OCI-LY7 (cell line): ENCODE measurements at regions not wholly inside any gene's neighbourhood (a gene's known extent, or its start where the extent isn't known, plus 50 kb on each side); places are given as distances from the start of the nearest gene placed in this dataset.
"Not testable (repeated sequence)": the region's sequence is repeated elsewhere in the genome, so short reads cannot be mapped to it uniquely, and the experiment has no call there.

ENCODE experiments used
- BruUV-seq: library from RNA; stranded (reverse); fragments of 400-500 nt; replicated peaks from 2 replicates; lab custom pipeline; 2021; lab: Mats Ljungman, UMichigan
- CTCF ChIA-PET: fragments of 300-600 bp; sonication (Branson Sonifier 250); formaldehyde crosslinking; loops from one replicate; lab custom pipeline; 2022; ENCODE audit warnings: antibody characterized with exemption; ENCODE audit not compliant: unreplicated experiment; lab: Charles Lee
- POLR2A ChIA-PET: fragments of 300-600 bp; sonication (Branson Sonifier 250); formaldehyde crosslinking; loops from one replicate; lab custom pipeline; 2022; ENCODE audit warnings: antibody characterized with exemption; lab: Charles Lee
- DNase-seq: peaks from one replicate; pipeline ENCODE4 v3.0.0-alpha.2; 2015; ENCODE audit warnings: low spot score
- H2AFZ ChIP-seq: fragments of 200-600 bp; sonication (generic), shearing (Covaris generic); 2 replicates; pipeline ENCODE4 v1.6.1; 2014; ENCODE audit warnings: mild to moderate bottlenecking, antibody characterized with exemption, low read length, moderate library complexity
- H3K27ac ChIP-seq: fragments of 200-600 bp; sonication (generic); 2 replicates; pipeline ENCODE4 v1.5.1; 2014; ENCODE audit warnings: mixed run types, low read depth, mild to moderate bottlenecking, moderate library complexity, low read length, inconsistent platforms; ENCODE audit not compliant: poor library complexity, severe bottlenecking
- H3K36me3 ChIP-seq: fragments of 200-600 bp; sonication (generic); 2 replicates; pipeline ENCODE4 v1.6.1; 2014; ENCODE audit warnings: mild to moderate bottlenecking, antibody characterized with exemption, low read length, moderate library complexity, mixed read lengths; ENCODE audit not compliant: insufficient read depth
- H3K4me1 ChIP-seq: fragments of 200-600 bp; sonication (generic); 2 replicates; pipeline ENCODE4 v1.5.1; 2014; ENCODE audit warnings: mild to moderate bottlenecking, low read length; ENCODE audit not compliant: insufficient read depth, poor library complexity, severe bottlenecking
- H3K4me2 ChIP-seq: fragments of 200-600 bp; sonication (generic); 2 replicates; pipeline ENCODE4 v1.6.1; 2014; ENCODE audit warnings: mild to moderate bottlenecking, low read length
- H3K4me3 ChIP-seq: fragments of 200-600 bp; sonication (generic); 2 replicates; pipeline ENCODE4 v1.5.1; 2014; ENCODE audit warnings: mild to moderate bottlenecking, low read depth, low read length; ENCODE audit not compliant: poor library complexity, severe bottlenecking
- H3K79me2 ChIP-seq: fragments of 200-600 bp; sonication (generic); 2 replicates; pipeline ENCODE4 v1.6.1; 2016; ENCODE audit warnings: low read depth, mild to moderate bottlenecking, low read length, moderate library complexity, mixed read lengths; ENCODE audit not compliant: insufficient read depth
- H3K9me2 ChIP-seq: fragments of 200-600 bp; sonication (generic); 2 replicates; pipeline ENCODE4 v1.6.1; 2016; ENCODE audit warnings: mild to moderate bottlenecking, low read length, mixed read lengths; ENCODE audit not compliant: insufficient read depth
- H3K9me3 ChIP-seq: fragments of 200-600 bp; sonication (generic); 2 replicates; pipeline ENCODE4 v1.6.1; 2014; ENCODE audit warnings: mild to moderate bottlenecking, mixed run types, low read length, mixed read lengths
- H4K20me1 ChIP-seq: fragments of 200-600 bp; sonication (generic); 2 replicates; pipeline ENCODE4 v1.6.1; 2014; ENCODE audit warnings: mild to moderate bottlenecking, antibody characterized with exemption, low read length, moderate library complexity, mixed read lengths; ENCODE audit not compliant: insufficient read depth
- intact Hi-C: fragments of 100-400 bp; cut with micrococcal nuclease; formaldehyde crosslinking; loops from one replicate; pipeline ENCODE4 v1.10.0; 2022; ENCODE audit not compliant: unreplicated experiment

DNA sequence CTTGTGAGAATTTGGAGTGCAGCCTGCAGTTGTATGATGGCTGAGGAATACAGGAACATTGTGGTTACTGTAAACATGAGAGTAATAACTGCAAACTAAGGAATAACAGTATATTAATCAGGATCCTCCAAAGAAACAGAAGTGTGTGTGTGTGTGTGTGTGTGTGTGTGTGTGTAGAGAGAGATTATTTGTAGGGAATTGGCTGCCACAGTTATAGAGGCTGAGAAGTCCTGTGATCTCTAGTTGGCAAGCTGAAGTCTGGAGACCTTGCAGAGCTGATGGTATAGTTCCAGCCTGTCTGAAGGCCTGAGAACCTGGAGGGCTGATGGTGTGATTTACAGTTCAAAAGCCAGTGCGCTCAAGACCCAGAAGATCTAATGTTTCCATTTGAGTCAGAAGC is 273.3 kb upstream of the FRG1 start:
- CTCF ChIA-PET, H3K27ac ChIP-seq, H3K9me3 ChIP-seq, intact Hi-C loops, H3K4me1 ChIP-seq, H2AFZ ChIP-seq, H3K9me2 ChIP-seq, H4K20me1 ChIP-seq, H3K4me3 ChIP-seq, H3K79me2 ChIP-seq, H3K36me3 ChIP-seq, H3K4me2 ChIP-seq, DNase-seq, POLR2A ChIA-PET, BruUV-seq: not testable (repeated sequence)

DNA sequence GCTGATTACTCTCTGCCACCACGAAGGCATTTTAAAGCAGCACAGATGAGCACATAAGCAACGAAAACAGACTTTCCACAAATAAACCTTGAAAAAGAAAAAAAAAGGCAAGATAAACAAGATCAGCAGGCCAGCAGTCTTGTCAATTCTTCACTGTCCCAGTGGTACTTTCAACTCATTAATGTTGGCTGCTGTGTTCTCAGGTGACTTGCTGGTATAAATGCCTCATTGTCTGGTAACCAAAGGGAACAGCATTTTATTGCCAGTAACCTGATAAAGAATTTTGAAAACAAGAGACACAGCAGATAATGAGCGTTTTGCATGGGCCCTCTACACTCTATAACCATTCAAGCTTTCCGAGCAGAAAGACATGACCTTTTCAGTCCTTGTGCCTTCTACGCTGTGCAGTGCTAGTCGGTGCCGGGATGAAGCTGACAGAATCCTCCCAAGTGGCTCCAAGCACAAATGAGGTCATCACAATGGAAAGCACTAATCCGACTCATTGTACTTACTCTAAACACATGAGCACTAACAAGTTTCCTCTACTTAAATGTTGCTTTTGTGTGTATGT is 242.9 kb upstream of the FRG1 start:
- CTCF ChIA-PET, H4K20me1 ChIP-seq, H3K79me2 ChIP-seq, H3K36me3 ChIP-seq, BruUV-seq, DNase-seq, H3K27ac ChIP-seq, POLR2A ChIA-PET, H3K9me2 ChIP-seq, H3K4me2 ChIP-seq, H3K4me1 ChIP-seq, H3K9me3 ChIP-seq, H3K4me3 ChIP-seq, H2AFZ ChIP-seq, intact Hi-C loops: not testable (repeated sequence)

DNA sequence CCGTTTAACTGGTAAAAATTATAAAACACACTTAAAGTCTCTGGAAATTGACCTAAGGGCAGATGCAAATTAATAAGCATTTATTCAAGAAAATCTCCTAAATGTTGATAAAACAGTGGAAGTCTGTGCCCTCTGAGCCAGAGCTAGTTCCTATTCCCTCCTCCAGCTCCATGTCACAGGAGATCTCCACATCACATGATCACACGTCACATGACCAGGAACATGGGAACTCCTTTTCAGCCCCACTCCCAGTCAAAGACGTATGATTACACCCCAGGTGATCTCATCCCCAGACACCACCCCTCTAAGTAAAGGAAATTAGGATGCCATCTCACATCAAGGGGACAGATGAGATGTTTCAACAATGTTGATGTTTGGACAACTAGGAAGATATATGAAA is 237.7 kb upstream of the FRG1 start:
- H3K4me3 ChIP-seq, BruUV-seq, H3K36me3 ChIP-seq, H3K4me2 ChIP-seq, H3K4me1 ChIP-seq, H3K9me3 ChIP-seq, H2AFZ ChIP-seq, H4K20me1 ChIP-seq, POLR2A ChIA-PET, DNase-seq, H3K79me2 ChIP-seq, intact Hi-C loops, H3K27ac ChIP-seq, CTCF ChIA-PET, H3K9me2 ChIP-seq: not testable (repeated sequence)

DNA sequence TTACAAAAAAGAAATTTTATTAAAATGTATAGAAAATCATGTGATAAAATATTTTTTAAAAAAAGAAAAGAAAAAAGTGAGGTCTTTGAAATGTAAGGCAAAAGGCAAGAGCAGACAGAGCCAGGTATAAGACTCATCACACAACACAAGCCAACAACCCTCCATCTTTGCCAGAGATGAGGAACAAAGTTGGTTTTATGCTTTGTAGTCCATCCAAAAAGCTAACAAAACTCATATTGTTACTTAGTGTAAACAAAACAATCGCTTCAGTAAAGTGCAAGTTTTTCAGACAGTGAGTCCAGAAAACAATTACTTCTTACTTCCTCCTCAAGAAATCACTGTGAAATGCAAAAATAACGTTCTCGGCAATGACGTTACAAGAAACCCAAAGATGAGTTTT is 233.9 kb upstream of the FRG1 start:
- intact Hi-C loops, POLR2A ChIA-PET, H3K27ac ChIP-seq, H3K36me3 ChIP-seq, H3K9me3 ChIP-seq, H3K79me2 ChIP-seq, CTCF ChIA-PET, H3K4me1 ChIP-seq, DNase-seq, H2AFZ ChIP-seq, H3K4me3 ChIP-seq, H3K9me2 ChIP-seq, BruUV-seq, H3K4me2 ChIP-seq, H4K20me1 ChIP-seq: not testable (repeated sequence)

DNA sequence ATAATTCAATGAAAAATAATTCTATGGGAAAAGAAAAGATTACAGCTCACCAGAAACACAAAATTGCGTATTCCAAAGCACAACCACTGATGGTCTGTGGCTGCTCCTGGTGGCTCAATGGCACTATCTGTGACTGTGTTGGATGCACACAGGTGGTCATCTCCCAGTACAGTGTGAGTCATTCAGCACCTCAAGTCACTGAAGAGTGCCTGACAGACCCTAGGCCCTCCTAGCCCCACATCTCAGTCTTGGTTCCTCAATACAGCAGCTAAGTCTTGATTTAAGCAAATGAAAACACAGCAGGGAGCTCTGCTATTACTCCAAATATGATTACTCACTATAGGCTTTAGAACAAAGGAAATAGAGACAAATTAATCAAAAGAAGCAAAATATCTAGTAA is 233.4 kb upstream of the FRG1 start:
- CTCF ChIA-PET, H3K9me3 ChIP-seq, H3K27ac ChIP-seq, H3K4me3 ChIP-seq, H4K20me1 ChIP-seq, H3K9me2 ChIP-seq, H3K36me3 ChIP-seq, intact Hi-C loops, H3K4me1 ChIP-seq, H3K79me2 ChIP-seq, H3K4me2 ChIP-seq, DNase-seq, POLR2A ChIA-PET, H2AFZ ChIP-seq, BruUV-seq: not testable (repeated sequence)

DNA sequence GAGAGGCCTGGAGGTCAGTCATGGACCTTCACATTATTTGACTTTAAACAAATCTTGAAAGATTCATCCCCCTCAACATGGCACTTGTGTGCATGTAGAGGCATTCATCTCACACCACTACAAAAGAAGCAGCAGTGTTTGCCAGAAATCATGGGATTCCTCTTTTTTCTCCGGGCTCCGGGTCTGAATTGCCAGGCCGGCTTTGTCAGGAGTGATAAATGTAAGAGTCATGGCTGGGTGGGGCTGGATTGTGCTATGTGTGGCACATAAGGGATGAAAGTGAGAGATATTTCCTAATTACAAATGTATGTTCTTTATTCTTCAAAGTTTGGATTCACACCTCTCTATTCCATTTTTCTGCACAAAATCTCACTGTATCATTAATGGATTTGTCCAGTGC is 228.7 kb upstream of the FRG1 start:
- intact Hi-C loops: not testable (repeated sequence)

More for the DNA sequence above, 228.7 kb upstream of the FRG1 start:
- H2AFZ ChIP-seq, H3K4me3 ChIP-seq, DNase-seq, H3K36me3 ChIP-seq, POLR2A ChIA-PET, H3K9me2 ChIP-seq, BruUV-seq, H3K27ac ChIP-seq, H4K20me1 ChIP-seq, H3K9me3 ChIP-seq, H3K79me2 ChIP-seq, H3K4me2 ChIP-seq, CTCF ChIA-PET, H3K4me1 ChIP-seq: not testable (repeated sequence)
